Mammary epithelial cell (primary cell): ENCODE measurements at regions not wholly inside any gene's neighbourhood (a gene's known extent, or its start where the extent isn't known, plus 50 kb on each side); places are given as distances from the start of the nearest gene placed in this dataset.

Experiments used
- CTCF ChIP-seq, 2 donors: IDR thresholded peaks in 1 of 2; conservative IDR thresholded peaks in 1 of 2; 2 replicates each; pipeline ENCODE4 v1.5.1; 2011 to 2012; ENCODE audit warnings: inconsistent platforms in 2 of 2, low read length in 2 of 2, mild to moderate bottlenecking in 2 of 2, control low read depth in 1 of 2, low read depth in 1 of 2; ENCODE audit not compliant: insufficient read depth in 1 of 2; ENCODE audit errors: extremely low read depth in 1 of 2
- EZH2 ChIP-seq: IDR thresholded peaks from 2 replicates; pipeline ENCODE4 v1.6.1; 2012; ENCODE audit warnings: low read length, inconsistent platforms, borderline replicate concordance

GRCh38 chr2:7634409-7634808 is 717.2 kb downstream of the RNF144A start:
- TF ChIP-seq CTCF (conservative IDR thresholded peaks at IDR 0.05 in 1 of 2, IDR thresholded peaks at IDR 0.05 in 1 of 2; ENCODE audit: extremely low read depth in 1 of 2, insufficient read depth in 1 of 2, low read depth in 1 of 2, low read length in 2 of 2) (no peak), EZH2 (no peak)
